Left ventricle myocardium inferior (tissue), 1 donor: ENCODE measurements at regions not wholly inside any gene's neighbourhood (a gene's known extent, or its start where the extent isn't known, plus 50 kb on each side); places are given as distances from the start of the nearest gene placed in this dataset.
"Not testable (repeated sequence)": the region's sequence is repeated elsewhere in the genome, so short reads cannot be mapped to it uniquely, and the experiment has no call there.

Experiments
- DNase-seq: peaks from one replicate; pipeline ENCODE4 v3.0.0-alpha.2; 2020
- H3K27ac ChIP-seq: fragments of 200-600 bp; replicated peaks from 2 replicates; pipeline ENCODE4 v1.8.0; 2021
- H3K27me3 ChIP-seq: fragments of 200-600 bp; 2 replicates; pipeline ENCODE4 v1.8.0; 2021; ENCODE audit warnings: low read depth
- H3K36me3 ChIP-seq: fragments of 200-600 bp; 2 replicates; pipeline ENCODE4 v1.8.0; 2021
- H3K4me1 ChIP-seq: fragments of 200-600 bp; 2 replicates; pipeline ENCODE4 v1.8.0; 2021
- H3K4me3 ChIP-seq: fragments of 200-600 bp; 2 replicates; pipeline ENCODE4 v1.8.0; 2021; ENCODE audit warnings: mild to moderate bottlenecking, moderate library complexity
- H3K9me3 ChIP-seq: fragments of 200-600 bp; replicated peaks from 2 replicates; pipeline ENCODE4 v1.8.0; 2021
- CTCF ChIP-seq: fragments of 200-600 bp; IDR thresholded peaks from 2 replicates; pipeline ENCODE4 v1.8.0; 2021; ENCODE audit warnings: antibody characterized with exemption, mild to moderate bottlenecking, borderline replicate concordance
- intact Hi-C: fragments of 100-400 bp; cut with micrococcal nuclease; formaldehyde crosslinking; loops from one replicate; pipeline ENCODE4 v1.11.0; 2022
- donor health status: DM: no; HTN: yes; CAD: no; lungs with severe emphysema.

GRCh38 chr6:127397729-127398630, 54.6 kb upstream of the ECHDC1 start:
- Histone ChIP-seq H3K27ac (peak overlapping the region; percentile 2), H3K9me3 (no peaks in the 10 kb centered on the region), H3K4me3 (no peak overlapping the region), H3K27me3 (no peaks in the 10 kb centered on the region), H3K4me1 (no peaks in the 10 kb centered on the region), H3K36me3 (no peaks in the 10 kb centered on the region)
- intact Hi-C loops: no loop called here
- no peak for DNase-seq
- no peak for TF ChIP-seq CTCF

- intact Hi-C loops, H3K4me3 ChIP-seq, H3K36me3 ChIP-seq, H3K27me3 ChIP-seq, H3K27ac ChIP-seq, H3K4me1 ChIP-seq, DNase-seq, H3K9me3 ChIP-seq: not testable (repeated sequence)
These were observed 53.8 kb upstream of the ECHDC1 start for GRCh38 chr6:127397171-127397597.
